OCI-LY7 (cell line): ENCODE measurements at regions not wholly inside any gene's neighbourhood (a gene's known extent, or its start where the extent isn't known, plus 50 kb on each side); places are given as distances from the start of the nearest gene placed in this dataset.

Experiments
- EZH2phosphoT487 ChIP-seq: fragments of 200-600 bp; sonication (generic); IDR thresholded peaks from 2 replicates; pipeline ENCODE4 v1.6.1; 2018; ENCODE audit warnings: low read depth, borderline replicate concordance, mild to moderate bottlenecking, mixed run types, antibody characterized with exemption, low read length, moderate library complexity, mixed read lengths
- TF ChIP-seq, protein P1 (sequence below): fragments of 200-600 bp; sonication (generic); conservative IDR thresholded peaks from 2 replicates; pipeline ENCODE4 v1.5.1; 2014; ENCODE audit warnings: mild to moderate bottlenecking, antibody characterized with exemption, low read length, moderate library complexity, mixed read lengths

DNA sequence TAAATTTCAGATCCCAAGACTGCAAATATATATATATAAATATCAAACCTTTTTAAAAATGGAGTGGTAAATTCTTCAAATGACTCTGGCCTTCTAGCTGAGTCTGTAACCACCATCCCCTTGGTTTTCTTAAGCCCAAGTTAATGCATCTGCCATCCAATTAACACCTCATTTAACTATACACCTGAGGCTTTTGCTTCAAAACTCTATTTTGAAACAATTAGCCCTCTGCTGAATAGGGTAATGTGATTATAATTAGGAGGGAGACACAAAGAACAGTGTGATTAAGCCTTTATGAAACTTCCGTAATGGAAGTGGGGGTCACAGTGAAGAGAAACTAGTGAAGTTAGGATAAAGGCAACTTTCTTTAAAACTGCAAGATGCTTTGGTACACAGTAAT, 83.6 kb downstream of the GPR37 start:
- TF ChIP-seq, protein P1, sequence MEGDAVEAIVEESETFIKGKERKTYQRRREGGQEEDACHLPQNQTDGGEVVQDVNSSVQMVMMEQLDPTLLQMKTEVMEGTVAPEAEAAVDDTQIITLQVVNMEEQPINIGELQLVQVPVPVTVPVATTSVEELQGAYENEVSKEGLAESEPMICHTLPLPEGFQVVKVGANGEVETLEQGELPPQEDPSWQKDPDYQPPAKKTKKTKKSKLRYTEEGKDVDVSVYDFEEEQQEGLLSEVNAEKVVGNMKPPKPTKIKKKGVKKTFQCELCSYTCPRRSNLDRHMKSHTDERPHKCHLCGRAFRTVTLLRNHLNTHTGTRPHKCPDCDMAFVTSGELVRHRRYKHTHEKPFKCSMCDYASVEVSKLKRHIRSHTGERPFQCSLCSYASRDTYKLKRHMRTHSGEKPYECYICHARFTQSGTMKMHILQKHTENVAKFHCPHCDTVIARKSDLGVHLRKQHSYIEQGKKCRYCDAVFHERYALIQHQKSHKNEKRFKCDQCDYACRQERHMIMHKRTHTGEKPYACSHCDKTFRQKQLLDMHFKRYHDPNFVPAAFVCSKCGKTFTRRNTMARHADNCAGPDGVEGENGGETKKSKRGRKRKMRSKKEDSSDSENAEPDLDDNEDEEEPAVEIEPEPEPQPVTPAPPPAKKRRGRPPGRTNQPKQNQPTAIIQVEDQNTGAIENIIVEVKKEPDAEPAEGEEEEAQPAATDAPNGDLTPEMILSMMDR, result no peak
- no peak for TF ChIP-seq EZH2phosphoT487
